Sigmoid colon (tissue), 6 donors: ENCODE measurements at regions not wholly inside any gene's neighbourhood (a gene's known extent, or its start where the extent isn't known, plus 50 kb on each side); places are given as distances from the start of the nearest gene placed in this dataset.
A peak's percentile ranks its signal among the peaks of the same experiment; 100 is the strongest.

Experiments used
- DNase-seq: peaks from one replicate; pipeline ENCODE4 v3.0.0-alpha.2; 2019
- H3K27ac ChIP-seq, 4 donors: fragments of 200-600 bp; sonication (generic); one replicate each; pipeline ENCODE4 v1.5.1; 2016 to 2019; ENCODE audit warnings: mild to moderate bottlenecking in 1 of 4
- H3K27me3 ChIP-seq, 3 donors: fragments of 200-600 bp; sonication (generic); one replicate each; pipeline ENCODE4 v1.5.1; 2019; ENCODE audit warnings: mild to moderate bottlenecking in 1 of 3
- H3K36me3 ChIP-seq, 4 donors: fragments of 200-600 bp; sonication (generic); one replicate each; pipeline ENCODE4 v1.5.1; 2016 to 2019
- H3K4me1 ChIP-seq, 4 donors: fragments of 200-600 bp; sonication (generic); one replicate each; pipeline ENCODE4 v1.5.1; 2017 to 2019
- H3K4me3 ChIP-seq, 4 donors: fragments of 200-600 bp; sonication (generic); one replicate each; pipeline ENCODE4 v1.5.1; 2017 to 2019; ENCODE audit warnings: mild to moderate bottlenecking in 2 of 4, moderate library complexity in 1 of 4
- H3K9me3 ChIP-seq, 4 donors: fragments of 200-600 bp in 3 of 4; sonication (generic) in 3 of 4; one replicate each; pipeline versions ENCODE4 v1.5.1 to v1.6.1; 2013 to 2019
- EP300 ChIP-seq, 4 donors: sonication (generic); formaldehyde crosslinking; IDR thresholded peaks; one replicate each; pipeline ENCODE4 v1.6.1; 2017; ENCODE audit warnings: antibody characterized with exemption in 4 of 4
- POLR2A ChIP-seq, 2 donors: fragments of 450-650 bp; IDR thresholded peaks; one replicate each; pipeline ENCODE4 v1.6.1; 2016; ENCODE audit warnings: antibody characterized with exemption in 2 of 2, mild to moderate bottlenecking in 2 of 2, moderate library complexity in 2 of 2
- POLR2AphosphoS5 ChIP-seq, 4 donors: sonication (generic); formaldehyde crosslinking; IDR thresholded peaks; one replicate each; pipeline ENCODE4 v1.6.1; 2017; ENCODE audit warnings: antibody characterized with exemption in 4 of 4
- WGBS, 2 donors: extraction: QIAGEN DNeasy Blood & Tissue Kit; methylation state at CpG; one replicate each; pipeline ENCODE4 v1.1.7; 2013; 5-methylcytosine and 5-hydroxymethylcytosine counted together
- intact Hi-C: fragments of 100-400 bp; cut with DNase I; formaldehyde crosslinking; loops from one replicate; pipeline ENCODE4 v1.15.1; 2023
- TF ChIP-seq, protein P1 (sequence below), 4 experiments: fragments of 450-650 bp in 3 of 4; fragments of 200-600 bp in 1 of 4; IDR thresholded peaks; one replicate each; pipeline ENCODE4 v1.5.1; 2016 to 2019; ENCODE audit warnings: antibody characterized with exemption in 4 of 4, mild to moderate bottlenecking in 3 of 4, moderate library complexity in 2 of 4
- donor health status: healthy with polysubstance abuse.
- donor health status: healthy.

DNA sequence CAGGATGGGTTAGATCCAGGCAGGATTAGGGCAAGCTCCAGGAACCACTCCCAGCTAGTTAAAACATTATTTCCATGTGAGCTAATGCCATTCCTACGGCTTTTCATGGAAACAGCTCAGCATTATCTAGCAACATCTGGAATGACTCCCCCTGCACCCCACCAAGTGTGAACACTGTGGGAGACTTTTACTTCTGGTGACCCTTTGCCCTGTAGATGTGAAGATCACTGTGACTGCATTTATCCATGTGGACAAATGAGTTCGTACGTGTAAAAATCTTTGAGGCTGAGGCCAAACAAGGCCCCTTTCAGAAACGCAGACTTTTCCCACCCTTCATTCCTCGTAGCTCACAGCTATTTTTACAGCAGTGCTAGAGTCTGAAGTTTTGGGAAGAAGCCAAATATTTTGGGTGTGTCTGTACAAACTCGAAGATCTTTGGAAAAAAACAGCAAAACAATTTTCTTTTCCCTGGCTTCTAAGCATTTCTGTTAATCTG, 221.8 kb upstream of the SOX4 start:
- no peaks in the 10 kb centered on the region for H3K36me3 ChIP-seq
- peaks cover 0 to 10% (median 8%) of the 10 kb centered on the region in 4 donors for H3K4me1 ChIP-seq
- no peak for DNase-seq
- peak overlapping the region in 2 of 4 donors; percentile 23 to 24 for H3K27ac ChIP-seq
- no peaks in the 10 kb centered on the region for H3K9me3 ChIP-seq
- 11 to 47% methylated on average over 6 of the region's 6 CpGs for WGBS, 2 donors
- TF ChIP-seq POLR2AphosphoS5 (IDR thresholded peaks at IDR 0.05) = no peak
- no peak for TF ChIP-seq POLR2A (IDR thresholded peaks at IDR 0.05)
- TF ChIP-seq, protein P1, sequence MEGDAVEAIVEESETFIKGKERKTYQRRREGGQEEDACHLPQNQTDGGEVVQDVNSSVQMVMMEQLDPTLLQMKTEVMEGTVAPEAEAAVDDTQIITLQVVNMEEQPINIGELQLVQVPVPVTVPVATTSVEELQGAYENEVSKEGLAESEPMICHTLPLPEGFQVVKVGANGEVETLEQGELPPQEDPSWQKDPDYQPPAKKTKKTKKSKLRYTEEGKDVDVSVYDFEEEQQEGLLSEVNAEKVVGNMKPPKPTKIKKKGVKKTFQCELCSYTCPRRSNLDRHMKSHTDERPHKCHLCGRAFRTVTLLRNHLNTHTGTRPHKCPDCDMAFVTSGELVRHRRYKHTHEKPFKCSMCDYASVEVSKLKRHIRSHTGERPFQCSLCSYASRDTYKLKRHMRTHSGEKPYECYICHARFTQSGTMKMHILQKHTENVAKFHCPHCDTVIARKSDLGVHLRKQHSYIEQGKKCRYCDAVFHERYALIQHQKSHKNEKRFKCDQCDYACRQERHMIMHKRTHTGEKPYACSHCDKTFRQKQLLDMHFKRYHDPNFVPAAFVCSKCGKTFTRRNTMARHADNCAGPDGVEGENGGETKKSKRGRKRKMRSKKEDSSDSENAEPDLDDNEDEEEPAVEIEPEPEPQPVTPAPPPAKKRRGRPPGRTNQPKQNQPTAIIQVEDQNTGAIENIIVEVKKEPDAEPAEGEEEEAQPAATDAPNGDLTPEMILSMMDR (IDR thresholded peaks at IDR 0.05) = no peak
- TF ChIP-seq EP300 (IDR thresholded peaks at IDR 0.05) = no peak
- no peak overlapping the region for H3K4me3 ChIP-seq
- no peaks in the 10 kb centered on the region for H3K27me3 ChIP-seq
- intact Hi-C loops = no loop called here

DNA sequence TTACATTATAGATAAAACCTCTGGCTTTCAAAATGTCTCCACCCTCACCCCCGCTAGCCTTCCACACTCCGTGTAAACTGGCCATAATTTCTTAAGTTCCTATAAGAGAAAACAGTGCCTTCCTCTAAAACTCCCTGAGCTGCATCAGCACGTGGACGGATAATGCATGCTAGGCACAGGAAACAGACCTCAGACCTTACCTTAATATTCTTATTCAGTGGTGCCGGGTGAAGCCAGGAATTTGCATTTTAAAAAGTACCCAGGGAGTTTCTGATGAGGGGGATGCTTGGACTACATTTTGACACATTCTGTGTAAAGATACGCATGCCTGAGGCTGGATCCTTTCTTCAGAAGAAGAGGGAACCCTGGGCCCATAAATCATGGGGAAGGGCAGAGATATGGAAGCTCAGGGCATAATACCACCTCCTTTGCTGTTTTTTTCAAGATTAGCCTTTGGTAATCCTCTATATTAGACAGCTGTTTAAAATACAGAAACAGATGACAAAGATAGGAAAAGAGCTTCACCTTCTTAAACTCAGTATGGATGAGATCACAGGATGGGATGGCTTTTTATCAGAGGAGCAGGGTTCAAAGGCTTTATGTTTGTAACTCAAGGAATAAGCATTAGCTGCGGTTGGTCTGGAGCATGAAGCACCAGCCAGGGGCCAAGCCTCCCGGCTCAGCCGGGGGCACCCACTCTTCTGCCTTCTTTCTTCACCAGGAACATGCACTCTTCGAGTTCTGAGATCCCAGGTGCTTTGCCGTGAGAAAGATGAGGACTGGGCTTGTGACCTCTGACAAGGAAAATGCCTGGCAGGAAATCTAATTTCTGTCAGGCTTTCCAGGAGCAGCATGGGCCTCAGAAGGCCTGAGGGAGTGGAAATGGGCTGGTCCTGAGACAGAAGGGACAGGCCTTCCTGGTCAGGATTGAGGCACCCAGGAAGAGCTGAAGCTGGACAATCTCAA, 218.1 kb upstream of the SOX4 start:
- Histone ChIP-seq H3K9me3 (no peaks in the 10 kb centered on the region), H3K4me1 (peaks cover 0 to 10% (median 8%) of the 10 kb centered on the region in 4 donors), H3K27ac (no peak overlapping the region), H3K4me3 (no peak overlapping the region), H3K27me3 (no peaks in the 10 kb centered on the region), H3K36me3 (no peaks in the 10 kb centered on the region)
- DNase-seq = no peak
- 88 to 91% methylated on average over 11 of the region's 11 CpGs for WGBS, 2 donors
- TF ChIP-seq, protein P1 (IDR thresholded peaks at IDR 0.05) = no peak
- TF ChIP-seq POLR2A (IDR thresholded peaks at IDR 0.05) (no peak), POLR2AphosphoS5 (IDR thresholded peaks at IDR 0.05) (no peak), EP300 (IDR thresholded peaks at IDR 0.05) (no peak)
- intact Hi-C loops = no loop called here

DNA sequence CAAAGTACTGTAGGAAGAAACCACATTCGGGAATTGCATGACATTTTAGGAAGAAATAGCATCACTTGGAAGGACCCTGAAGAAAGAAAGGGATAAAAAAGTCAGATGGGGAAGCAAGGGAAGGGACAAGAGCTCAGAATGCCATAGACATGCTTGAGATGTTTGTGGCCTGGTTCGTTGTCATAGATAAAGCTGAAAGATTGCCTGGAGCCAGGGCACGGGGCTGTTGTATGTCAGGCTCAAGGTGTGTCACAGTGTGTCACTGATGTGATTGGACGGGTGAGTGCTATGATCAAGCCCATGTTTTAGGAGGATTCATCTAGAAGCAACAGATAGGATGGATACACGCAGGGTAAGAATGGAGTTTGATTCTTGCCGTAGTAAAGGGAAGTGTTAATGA, 216.2 kb upstream of the SOX4 start:
- TF ChIP-seq POLR2A (IDR thresholded peaks at IDR 0.05) (no peak), POLR2AphosphoS5 (IDR thresholded peaks at IDR 0.05) (no peak), EP300 (IDR thresholded peaks at IDR 0.05) (no peak)
- TF ChIP-seq, protein P1 (IDR thresholded peaks at IDR 0.05) = no peak
- Histone ChIP-seq H3K27ac (no peak overlapping the region), H3K27me3 (no peaks in the 10 kb centered on the region), H3K36me3 (no peaks in the 10 kb centered on the region), H3K4me3 (no peak overlapping the region), H3K4me1 (no peaks in the 10 kb centered on the region), H3K9me3 (no peaks in the 10 kb centered on the region)
- no peak for DNase-seq
- 88 to 95% methylated on average over 6 of the region's 6 CpGs for WGBS, 2 donors
- intact Hi-C loops = no loop called here

DNA sequence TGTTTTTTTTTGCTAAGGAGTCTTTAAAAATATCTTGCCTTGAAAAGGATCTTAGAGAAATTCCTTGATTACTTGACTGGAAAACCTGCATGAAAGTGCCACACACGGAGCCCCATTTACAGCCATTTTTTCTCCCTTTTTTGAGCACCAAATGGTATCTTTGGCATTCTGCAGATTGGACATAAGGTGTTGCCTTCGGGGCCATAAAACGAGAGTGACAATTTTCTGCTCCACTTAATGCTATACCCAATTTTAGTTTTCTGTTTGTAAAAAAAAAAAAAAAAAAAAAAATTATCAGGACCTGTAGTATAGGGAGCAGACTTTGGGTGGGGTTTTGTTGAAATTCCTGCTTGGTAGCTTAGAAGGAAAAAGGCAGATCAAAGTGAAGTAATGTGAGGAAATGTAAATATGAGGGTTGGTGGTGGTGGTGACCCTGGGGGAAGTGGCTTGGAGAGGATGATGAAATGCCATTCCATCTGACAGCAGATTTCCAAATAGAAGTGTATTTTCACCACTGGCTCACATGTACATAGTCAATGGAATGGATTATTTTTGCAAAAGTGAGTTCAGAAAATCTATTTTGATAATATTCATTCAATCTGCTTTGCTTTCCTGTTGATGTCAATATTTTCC, 212.1 kb upstream of the SOX4 start:
- no peak for TF ChIP-seq EP300 (IDR thresholded peaks at IDR 0.05)
- no peak for TF ChIP-seq POLR2A (IDR thresholded peaks at IDR 0.05)
- TF ChIP-seq POLR2AphosphoS5 (IDR thresholded peaks at IDR 0.05) = no peak
- TF ChIP-seq, protein P1 (IDR thresholded peaks at IDR 0.05) = no peak
- 41 to 71% methylated on average over 3 of the region's 3 CpGs for WGBS, 2 donors
- DNase-seq = no peak
- Histone ChIP-seq H3K4me1 (no peaks in the 10 kb centered on the region), H3K9me3 (no peaks in the 10 kb centered on the region), H3K27ac (no peak overlapping the region), H3K27me3 (no peaks in the 10 kb centered on the region), H3K36me3 (no peaks in the 10 kb centered on the region), H3K4me3 (no peak overlapping the region)
- intact Hi-C loops = no loop called here
